ENCODE measurements at regions not wholly inside any gene's neighbourhood (a gene's known extent, or its start where the extent isn't known, plus 50 kb on each side); places are given as distances from the start of the nearest gene placed in this dataset.

- TF ChIP-seq CTCF (optimal IDR thresholded peaks at IDR 0.05 in 1 of 3, IDR thresholded peaks at IDR 0.05 in 1 of 3, conservative IDR thresholded peaks at IDR 0.05 in 1 of 3; ENCODE audit: extremely low read depth in 1 of 3, insufficient read depth in 2 of 3, low read length in 3 of 3) (no peak), EZH2 (IDR thresholded peaks at IDR 0.05; ENCODE audit: low read length) (no peak)
Measured at GRCh38 chr18:28952339-28952738, 775.4 kb upstream of the CDH2 start.

Data from keratinocyte (primary cell).